SK-N-SH treated with all-trans-retinoic acid at 6 μM for 48 hours (cell line): ENCODE measurements at regions not wholly inside any gene's neighbourhood (a gene's known extent, or its start where the extent isn't known, plus 50 kb on each side); places are given as distances from the start of the nearest gene placed in this dataset.
A peak's percentile ranks its signal among the peaks of the same experiment; 100 is the strongest.

Experiments used
- ATAC-seq: fragments of 200-7000 bp; cut with Tn5 transposase; 3 replicates; pipeline ENCODE4 v1.9.1; 2020; ENCODE audit warnings: mild to moderate bottlenecking, moderate library complexity
- ARNTL ChIP-seq: fragments of 450-650 bp; formaldehyde crosslinking; IDR thresholded peaks from 2 replicates; pipeline ENCODE4 v1.5.0; 2020; ENCODE audit warnings: low read depth, mild to moderate bottlenecking, moderate library complexity, borderline replicate concordance
- CSDC2 ChIP-seq: fragments of 250-450 bp; sonication (Bioruptor Pico); IDR thresholded peaks from 2 replicates; pipeline ENCODE4 v1.5.0; 2020; ENCODE audit warnings: mild to moderate bottlenecking, moderate library complexity
- ESRRG ChIP-seq: fragments of 250-450 bp; sonication (Bioruptor Pico); IDR thresholded peaks from 2 replicates; pipeline ENCODE4 v1.6.1; 2021; ENCODE audit warnings: mild to moderate bottlenecking
- ISL1 ChIP-seq: fragments of 250-450 bp; sonication (Bioruptor Pico); IDR thresholded peaks from 2 replicates; pipeline ENCODE4 v2.1.2; 2022; ENCODE audit warnings: mild to moderate bottlenecking, moderate library complexity
- OSR1 ChIP-seq: fragments of 250-450 bp; sonication (Bioruptor Pico); IDR thresholded peaks from 2 replicates; pipeline ENCODE4 v1.8.0; 2022; ENCODE audit warnings: moderate library complexity, mild to moderate bottlenecking, inconsistent platforms
- PPARA ChIP-seq: fragments of 250-450 bp; sonication (Bioruptor Pico); IDR thresholded peaks from 2 replicates; pipeline ENCODE4 v1.5.0; 2020; ENCODE audit warnings: mild to moderate bottlenecking, borderline replicate concordance
- SNAI2 ChIP-seq: fragments of 250-450 bp; sonication (Bioruptor Pico); IDR thresholded peaks from 2 replicates; pipeline ENCODE4 v1.5.0; 2020; ENCODE audit warnings: mild to moderate bottlenecking, moderate library complexity
- TCF4 ChIP-seq: fragments of 250-450 bp; sonication (Bioruptor Pico); IDR thresholded peaks from 2 replicates; pipeline ENCODE4 v1.8.0; 2021; ENCODE audit warnings: mild to moderate bottlenecking, moderate library complexity, borderline replicate concordance
- TOX ChIP-seq: fragments of 250-450 bp; sonication (Bioruptor Pico); IDR thresholded peaks from 2 replicates; pipeline ENCODE4 v1.8.0; 2021; ENCODE audit warnings: mild to moderate bottlenecking, moderate library complexity, borderline replicate concordance
- ZC3H10 ChIP-seq: fragments of 250-450 bp; sonication (Bioruptor Pico); IDR thresholded peaks from 2 replicates; pipeline ENCODE4 v1.5.1; 2021; ENCODE audit warnings: mild to moderate bottlenecking, moderate library complexity
- ZFP3 ChIP-seq: fragments of 250-450 bp; sonication (Bioruptor Pico); IDR thresholded peaks from 2 replicates; pipeline ENCODE4 v1.5.0; 2020; ENCODE audit warnings: mild to moderate bottlenecking, moderate library complexity
- ZFP30 ChIP-seq: fragments of 450-650 bp; formaldehyde crosslinking; IDR thresholded peaks from 2 replicates; pipeline ENCODE4 v1.5.0; 2022; ENCODE audit warnings: mild to moderate bottlenecking, moderate library complexity
- ZNF565 ChIP-seq: fragments of 450-650 bp; formaldehyde crosslinking; conservative IDR thresholded peaks from 2 replicates; pipeline ENCODE4 v1.5.0; 2020; ENCODE audit warnings: low read depth, mild to moderate bottlenecking, moderate library complexity
- ZNF70 ChIP-seq: fragments of 450-650 bp; formaldehyde crosslinking; IDR thresholded peaks from 2 replicates; pipeline ENCODE4 v1.5.0; 2020; ENCODE audit warnings: mild to moderate bottlenecking, moderate library complexity
- ZNF8 ChIP-seq: fragments of 450-650 bp; formaldehyde crosslinking; IDR thresholded peaks from 2 replicates; pipeline ENCODE4 v1.5.0; 2020; ENCODE audit warnings: mild to moderate bottlenecking, moderate library complexity
- TF ChIP-seq, protein P1 (sequence below): fragments of 250-450 bp; sonication (Bioruptor Pico); IDR thresholded peaks from 2 replicates; pipeline ENCODE4 v1.5.0; 2020; ENCODE audit warnings: mild to moderate bottlenecking, moderate library complexity
- TF ChIP-seq, protein P2 (sequence below): fragments of 250-450 bp; sonication (Bioruptor Pico); IDR thresholded peaks from 2 replicates; pipeline ENCODE4 v1.8.0; 2021; ENCODE audit warnings: low read depth, mild to moderate bottlenecking, moderate library complexity, borderline replicate concordance
- TF ChIP-seq, protein P3 (sequence below): fragments of 250-450 bp; sonication (Bioruptor Pico); IDR thresholded peaks from 2 replicates; pipeline ENCODE4 v1.8.0; 2020; ENCODE audit warnings: mild to moderate bottlenecking, moderate library complexity, borderline replicate concordance
- TF ChIP-seq, protein P4 (sequence below): fragments of 250-450 bp; sonication (Bioruptor Pico); IDR thresholded peaks from 2 replicates; pipeline ENCODE4 v1.5.1; 2020; ENCODE audit warnings: low read depth, mild to moderate bottlenecking, moderate library complexity

DNA sequence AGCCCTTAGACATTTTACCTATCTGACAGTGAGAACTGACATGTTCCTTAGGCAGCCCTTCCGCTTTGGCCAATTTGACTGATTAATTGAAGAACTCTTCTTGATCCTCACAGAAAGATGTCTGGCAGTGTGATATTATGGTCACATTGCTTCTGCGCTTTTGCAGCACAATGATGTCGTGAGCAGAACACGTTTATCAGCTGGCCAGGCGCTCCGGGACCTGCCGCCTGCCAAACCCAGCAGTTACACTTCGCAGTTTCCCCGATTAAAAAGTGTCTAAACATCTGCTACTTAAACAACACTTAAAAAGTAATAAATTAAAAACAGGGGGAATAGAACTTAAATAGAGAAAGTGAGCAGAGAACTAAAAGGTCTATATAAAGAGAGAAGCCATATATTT lies 103.5 kb upstream of the ETS2 start (continued):
- TF ChIP-seq, protein P1, sequence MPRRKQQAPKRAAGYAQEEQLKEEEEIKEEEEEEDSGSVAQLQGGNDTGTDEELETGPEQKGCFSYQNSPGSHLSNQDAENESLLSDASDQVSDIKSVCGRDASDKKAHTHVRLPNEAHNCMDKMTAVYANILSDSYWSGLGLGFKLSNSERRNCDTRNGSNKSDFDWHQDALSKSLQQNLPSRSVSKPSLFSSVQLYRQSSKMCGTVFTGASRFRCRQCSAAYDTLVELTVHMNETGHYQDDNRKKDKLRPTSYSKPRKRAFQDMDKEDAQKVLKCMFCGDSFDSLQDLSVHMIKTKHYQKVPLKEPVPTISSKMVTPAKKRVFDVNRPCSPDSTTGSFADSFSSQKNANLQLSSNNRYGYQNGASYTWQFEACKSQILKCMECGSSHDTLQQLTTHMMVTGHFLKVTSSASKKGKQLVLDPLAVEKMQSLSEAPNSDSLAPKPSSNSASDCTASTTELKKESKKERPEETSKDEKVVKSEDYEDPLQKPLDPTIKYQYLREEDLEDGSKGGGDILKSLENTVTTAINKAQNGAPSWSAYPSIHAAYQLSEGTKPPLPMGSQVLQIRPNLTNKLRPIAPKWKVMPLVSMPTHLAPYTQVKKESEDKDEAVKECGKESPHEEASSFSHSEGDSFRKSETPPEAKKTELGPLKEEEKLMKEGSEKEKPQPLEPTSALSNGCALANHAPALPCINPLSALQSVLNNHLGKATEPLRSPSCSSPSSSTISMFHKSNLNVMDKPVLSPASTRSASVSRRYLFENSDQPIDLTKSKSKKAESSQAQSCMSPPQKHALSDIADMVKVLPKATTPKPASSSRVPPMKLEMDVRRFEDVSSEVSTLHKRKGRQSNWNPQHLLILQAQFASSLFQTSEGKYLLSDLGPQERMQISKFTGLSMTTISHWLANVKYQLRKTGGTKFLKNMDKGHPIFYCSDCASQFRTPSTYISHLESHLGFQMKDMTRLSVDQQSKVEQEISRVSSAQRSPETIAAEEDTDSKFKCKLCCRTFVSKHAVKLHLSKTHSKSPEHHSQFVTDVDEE (CRISPR knock-in tag): no peak
- TF ChIP-seq ZNF70 (CRISPR knock-in tag): no peak
- no peak for TF ChIP-seq ESRRG (CRISPR knock-in tag)

DNA sequence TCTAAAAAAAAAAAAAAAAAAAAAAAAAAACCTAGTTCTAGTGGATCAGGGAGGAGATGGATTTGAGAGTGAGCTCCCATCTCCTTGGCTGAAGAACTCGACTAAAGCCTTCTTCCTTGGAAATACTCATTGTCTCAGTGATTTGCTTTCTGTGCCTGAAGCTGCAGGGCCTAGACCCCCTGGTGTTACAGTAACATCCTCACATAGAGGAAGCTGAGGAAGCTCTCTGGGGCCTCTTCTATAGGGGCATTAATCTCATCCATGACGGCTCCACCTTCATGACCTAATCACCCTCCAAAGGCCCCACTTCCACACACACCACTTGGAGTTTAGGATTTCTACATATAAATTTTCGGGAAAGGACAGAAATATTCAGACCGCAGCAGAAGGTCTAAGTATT lies 95.9 kb upstream of the ETS2 start:
- TF ChIP-seq, protein P2, sequence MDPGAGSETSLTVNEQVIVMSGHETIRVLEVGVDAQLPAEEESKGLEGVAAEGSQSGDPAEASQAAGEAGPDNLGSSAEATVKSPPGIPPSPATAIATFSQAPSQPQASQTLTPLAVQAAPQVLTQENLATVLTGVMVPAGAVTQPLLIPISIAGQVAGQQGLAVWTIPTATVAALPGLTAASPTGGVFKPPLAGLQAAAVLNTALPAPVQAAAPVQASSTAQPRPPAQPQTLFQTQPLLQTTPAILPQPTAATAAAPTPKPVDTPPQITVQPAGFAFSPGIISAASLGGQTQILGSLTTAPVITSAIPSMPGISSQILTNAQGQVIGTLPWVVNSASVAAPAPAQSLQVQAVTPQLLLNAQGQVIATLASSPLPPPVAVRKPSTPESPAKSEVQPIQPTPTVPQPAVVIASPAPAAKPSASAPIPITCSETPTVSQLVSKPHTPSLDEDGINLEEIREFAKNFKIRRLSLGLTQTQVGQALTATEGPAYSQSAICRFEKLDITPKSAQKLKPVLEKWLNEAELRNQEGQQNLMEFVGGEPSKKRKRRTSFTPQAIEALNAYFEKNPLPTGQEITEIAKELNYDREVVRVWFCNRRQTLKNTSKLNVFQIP: no peak
- TF ChIP-seq, protein P1 (CRISPR knock-in tag): no peak
- ATAC-seq: no peak

DNA sequence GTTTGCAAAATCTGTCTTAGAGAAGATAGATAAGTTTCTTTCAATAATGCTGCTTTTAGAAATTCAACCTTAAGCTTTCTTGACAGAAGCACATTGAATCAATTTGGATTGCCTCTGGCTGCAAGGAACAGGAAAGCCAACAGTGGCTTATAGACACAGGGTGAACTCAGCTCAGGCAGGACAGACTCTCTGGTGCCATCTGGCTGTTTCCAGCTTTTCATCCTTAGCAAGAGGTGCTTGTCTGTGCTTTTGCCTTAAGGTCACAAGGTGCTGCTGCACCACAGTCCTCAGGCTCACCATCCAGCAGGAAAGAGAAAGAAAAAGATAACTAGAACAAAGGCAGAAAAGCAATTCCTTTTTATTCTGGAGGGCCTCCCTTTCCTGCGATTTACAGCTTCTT lies 93.7 kb upstream of the ETS2 start:
- TF ChIP-seq ZFP3 (CRISPR knock-in tag): no peak
- TF ChIP-seq ZC3H10 (CRISPR knock-in tag): no peak
- no peak for TF ChIP-seq ZNF565 (CRISPR knock-in tag)
- ATAC-seq: peak; percentile 87

DNA sequence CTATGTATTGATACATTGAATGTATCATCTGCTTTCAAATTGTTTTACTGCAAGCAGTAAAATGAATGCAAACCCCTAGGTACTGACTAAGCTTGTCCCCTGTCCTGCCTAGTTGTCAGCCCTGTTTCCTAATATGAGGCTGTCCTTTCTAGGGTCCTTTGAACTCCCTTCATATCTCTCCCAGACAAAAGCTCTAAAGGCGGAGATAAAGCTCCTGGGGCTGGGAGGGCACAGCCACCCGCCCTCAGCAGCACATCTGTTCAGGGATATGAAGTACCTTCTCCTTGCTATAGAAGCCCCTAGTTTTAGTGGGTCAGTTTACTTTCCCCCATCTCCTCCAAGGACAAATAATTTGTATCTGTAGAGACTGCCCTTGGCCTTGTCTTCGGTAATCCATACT lies 93.1 kb upstream of the ETS2 start:
- no peak for ATAC-seq
- no peak for TF ChIP-seq ARNTL (CRISPR knock-in tag)
- TF ChIP-seq ZC3H10 (CRISPR knock-in tag): no peak
- TF ChIP-seq, protein P3, sequence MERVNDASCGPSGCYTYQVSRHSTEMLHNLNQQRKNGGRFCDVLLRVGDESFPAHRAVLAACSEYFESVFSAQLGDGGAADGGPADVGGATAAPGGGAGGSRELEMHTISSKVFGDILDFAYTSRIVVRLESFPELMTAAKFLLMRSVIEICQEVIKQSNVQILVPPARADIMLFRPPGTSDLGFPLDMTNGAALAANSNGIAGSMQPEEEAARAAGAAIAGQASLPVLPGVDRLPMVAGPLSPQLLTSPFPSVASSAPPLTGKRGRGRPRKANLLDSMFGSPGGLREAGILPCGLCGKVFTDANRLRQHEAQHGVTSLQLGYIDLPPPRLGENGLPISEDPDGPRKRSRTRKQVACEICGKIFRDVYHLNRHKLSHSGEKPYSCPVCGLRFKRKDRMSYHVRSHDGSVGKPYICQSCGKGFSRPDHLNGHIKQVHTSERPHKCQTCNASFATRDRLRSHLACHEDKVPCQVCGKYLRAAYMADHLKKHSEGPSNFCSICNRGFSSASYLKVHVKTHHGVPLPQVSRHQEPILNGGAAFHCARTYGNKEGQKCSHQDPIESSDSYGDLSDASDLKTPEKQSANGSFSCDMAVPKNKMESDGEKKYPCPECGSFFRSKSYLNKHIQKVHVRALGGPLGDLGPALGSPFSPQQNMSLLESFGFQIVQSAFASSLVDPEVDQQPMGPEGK (CRISPR knock-in tag): no peak
- TF ChIP-seq, protein P4, sequence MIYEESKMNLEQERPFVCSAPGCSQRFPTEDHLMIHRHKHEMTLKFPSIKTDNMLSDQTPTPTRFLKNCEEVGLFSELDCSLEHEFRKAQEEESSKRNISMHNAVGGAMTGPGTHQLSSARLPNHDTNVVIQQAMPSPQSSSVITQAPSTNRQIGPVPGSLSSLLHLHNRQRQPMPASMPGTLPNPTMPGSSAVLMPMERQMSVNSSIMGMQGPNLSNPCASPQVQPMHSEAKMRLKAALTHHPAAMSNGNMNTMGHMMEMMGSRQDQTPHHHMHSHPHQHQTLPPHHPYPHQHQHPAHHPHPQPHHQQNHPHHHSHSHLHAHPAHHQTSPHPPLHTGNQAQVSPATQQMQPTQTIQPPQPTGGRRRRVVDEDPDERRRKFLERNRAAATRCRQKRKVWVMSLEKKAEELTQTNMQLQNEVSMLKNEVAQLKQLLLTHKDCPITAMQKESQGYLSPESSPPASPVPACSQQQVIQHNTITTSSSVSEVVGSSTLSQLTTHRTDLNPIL (CRISPR knock-in tag): no peak
- TF ChIP-seq, protein P1 (CRISPR knock-in tag): no peak
- TF ChIP-seq SNAI2 (CRISPR knock-in tag): no peak
- no peak for TF ChIP-seq PPARA (CRISPR knock-in tag)
- no peak for TF ChIP-seq TCF4 (CRISPR knock-in tag)
- TF ChIP-seq ISL1: no peak
- TF ChIP-seq TOX (CRISPR knock-in tag): no peak
- no peak for TF ChIP-seq ZFP30 (CRISPR knock-in tag)
- TF ChIP-seq ESRRG (CRISPR knock-in tag): no peak
- no peak for TF ChIP-seq OSR1
- no peak for TF ChIP-seq CSDC2
- no peak for TF ChIP-seq ZNF8
